ENCODE measurements at regions not wholly inside any gene's neighbourhood (a gene's known extent, or its start where the extent isn't known, plus 50 kb on each side); places are given as distances from the start of the nearest gene placed in this dataset.

DNA sequence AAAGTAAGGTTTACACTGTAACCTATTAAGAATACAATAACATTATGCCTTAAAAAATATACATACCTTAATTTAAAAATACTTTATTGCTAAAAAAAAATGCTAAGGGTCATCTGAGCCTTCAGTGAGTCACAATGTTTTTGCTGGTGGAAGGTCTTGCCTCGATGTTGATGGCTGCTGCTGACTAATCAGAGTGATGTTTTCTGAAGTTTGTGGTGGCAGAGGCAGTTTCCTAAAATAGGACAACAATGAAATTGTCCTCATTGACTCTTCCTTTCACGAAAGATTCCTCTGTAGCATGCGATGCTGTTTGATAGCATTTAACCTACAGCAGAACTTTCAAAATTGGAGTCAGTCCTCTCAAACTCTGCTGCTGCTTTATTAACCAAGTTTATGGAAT, 97.6 kb downstream of the FAT3 start:
- no peak for DNase-seq

GRCh38 chr11:92324890-92325289, 100.3 kb downstream of the FAT3 start:
- no peak for DNase-seq

DNA sequence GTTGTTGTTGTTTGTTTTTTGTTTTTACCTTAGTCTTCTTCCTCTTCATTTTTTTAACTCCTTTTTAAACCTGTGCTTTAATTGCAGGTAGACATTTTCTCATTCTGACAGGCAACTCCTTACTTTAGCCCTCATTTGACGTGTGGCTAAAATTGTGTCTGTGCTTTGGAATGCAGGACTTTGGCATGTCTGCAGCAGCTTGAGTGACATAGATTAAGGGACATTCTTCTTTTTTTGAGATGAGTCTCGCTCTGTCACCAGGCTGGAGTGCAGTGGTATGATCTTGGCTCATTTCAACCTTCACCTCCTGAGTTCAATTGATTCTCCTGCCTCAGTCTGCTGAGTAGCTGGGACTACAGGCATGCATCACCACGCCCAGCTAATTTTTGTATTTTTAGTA, 100.8 kb downstream of the FAT3 start:
- no peak for DNase-seq

DNA sequence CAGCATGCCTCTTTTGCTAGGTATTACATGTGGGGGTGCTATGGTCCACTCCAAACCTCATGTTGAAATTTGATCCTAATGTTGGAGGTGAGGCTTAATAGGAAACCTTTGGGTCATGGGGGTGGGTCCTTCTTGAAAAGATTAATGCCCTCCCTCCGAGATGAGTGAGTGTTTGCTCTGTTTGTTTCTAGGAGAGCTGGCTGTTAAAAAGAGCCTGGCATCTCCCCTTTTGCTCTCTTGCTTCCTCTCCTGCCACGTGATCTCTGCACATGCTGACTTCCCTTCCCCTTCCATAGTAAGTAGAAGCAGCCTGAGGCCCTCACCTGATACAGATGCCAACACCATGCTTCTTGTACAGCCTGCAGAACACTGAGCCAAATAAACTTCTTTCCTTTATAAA, 104.5 kb downstream of the FAT3 start:
- no peak for DNase-seq

DNA sequence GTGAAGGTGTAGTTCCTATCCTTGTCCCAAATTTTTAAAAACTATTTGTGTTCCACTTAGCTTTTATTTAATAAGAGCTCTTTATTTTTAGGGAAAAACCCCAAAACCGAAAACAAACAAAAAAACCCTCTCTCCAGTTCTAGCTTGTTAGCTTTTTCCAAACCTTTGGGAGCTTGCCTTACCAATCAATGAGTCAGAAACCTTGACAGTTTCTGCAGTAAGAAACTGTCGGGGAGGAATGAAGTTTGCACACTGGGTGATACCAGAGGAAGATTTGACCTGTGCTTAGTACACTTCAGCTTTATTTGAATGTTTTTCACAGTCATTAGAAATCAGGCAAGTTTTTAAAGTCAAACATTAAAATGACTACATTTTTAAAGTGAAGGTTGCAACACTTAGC, 105.0 kb downstream of the FAT3 start:
- no peak for DNase-seq

DNA sequence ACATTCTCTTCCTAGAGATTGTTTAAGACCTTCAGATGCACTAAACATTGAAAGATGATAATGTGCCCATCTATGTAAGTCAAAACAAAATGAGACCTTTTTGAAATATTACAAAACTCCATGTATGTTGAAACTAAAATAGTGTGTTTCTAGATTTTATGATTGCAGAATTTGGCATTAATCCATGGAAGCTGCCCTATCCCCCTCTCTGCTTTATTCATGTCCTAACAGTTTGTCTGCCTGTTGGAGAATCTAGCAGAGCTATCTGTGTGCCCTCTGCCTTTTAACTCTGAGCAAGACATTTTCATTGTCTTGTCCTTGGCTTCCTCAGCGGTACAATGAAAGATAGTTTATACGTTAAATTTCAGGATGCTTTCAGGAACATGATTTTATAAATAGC, 105.5 kb downstream of the FAT3 start:
- DNase-seq: no peak

DNA sequence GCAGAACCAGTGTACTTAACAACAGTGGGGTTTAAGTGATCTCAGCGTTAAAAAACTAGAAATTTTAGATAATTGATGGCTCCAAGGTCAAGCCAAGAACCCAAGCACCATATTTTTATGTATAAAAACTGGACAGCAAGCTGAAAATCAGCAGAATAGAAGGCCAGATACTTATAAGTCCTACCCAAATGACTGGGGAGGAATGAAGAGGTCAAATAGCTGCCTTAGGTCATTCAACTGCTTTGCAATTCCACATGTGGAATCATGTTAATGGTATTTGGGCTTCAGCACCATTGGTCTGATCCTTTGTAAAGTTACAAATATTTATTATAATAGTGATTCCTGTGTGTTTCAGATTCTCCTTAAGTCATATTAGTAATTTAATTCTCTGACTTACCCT, 108.4 kb downstream of the FAT3 start:
- no peak for DNase-seq

DNA sequence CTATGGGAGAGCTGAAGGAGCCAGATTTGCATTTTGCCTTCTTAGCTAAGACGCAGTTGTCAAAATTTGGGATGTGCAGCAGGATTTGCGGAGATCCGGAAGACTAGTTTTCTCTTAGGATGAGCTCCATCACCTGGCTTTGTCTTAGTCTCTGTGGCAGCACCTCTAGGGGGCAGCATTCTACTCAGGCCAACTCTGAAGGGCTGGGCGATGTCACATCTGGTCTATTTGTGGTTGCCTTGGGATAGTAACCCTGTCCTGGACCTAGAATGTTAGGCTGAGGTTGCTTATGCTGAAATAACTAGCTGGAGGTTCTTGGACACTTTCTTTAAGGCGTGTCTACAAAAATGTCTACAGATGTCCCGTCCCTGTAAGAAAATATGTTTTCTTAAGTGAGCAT, 116.2 kb downstream of the FAT3 start:
- DNase-seq: no peak

DNA sequence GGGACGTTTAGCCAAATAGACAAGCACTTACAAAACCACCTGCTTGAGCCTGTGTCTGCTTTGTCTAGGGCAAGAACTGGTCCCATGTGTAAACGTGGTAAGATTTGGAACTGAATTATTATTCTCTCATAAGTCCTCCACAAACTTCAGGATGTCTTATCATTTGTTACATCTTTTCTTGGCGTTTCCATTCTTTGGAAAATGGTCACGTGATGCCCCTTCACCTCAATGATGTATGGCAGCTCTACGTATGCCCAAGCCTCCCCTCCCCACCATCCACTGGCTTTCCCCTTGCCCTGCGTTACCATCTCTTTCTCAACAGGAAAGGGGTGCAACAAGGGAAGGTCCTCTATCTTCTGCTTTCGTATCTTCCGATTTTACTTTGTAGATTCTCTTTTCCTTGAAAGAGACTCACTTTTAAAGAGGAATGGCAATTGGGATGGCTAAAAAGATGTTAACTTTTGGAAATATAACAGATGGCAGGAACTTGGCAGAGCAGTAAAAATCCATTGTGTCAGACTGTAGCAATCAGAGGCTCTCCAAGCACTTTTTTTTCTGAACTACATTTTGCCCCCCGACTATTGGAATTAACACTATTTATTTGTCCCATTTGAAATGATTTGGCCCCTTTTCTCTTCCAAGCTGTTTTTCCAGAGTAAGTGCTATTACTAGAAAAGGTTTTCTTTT, 117.6 kb downstream of the FAT3 start:
- no peak for DNase-seq

- no peak for DNase-seq
These were observed 118.3 kb downstream of the FAT3 start for GRCh38 chr11:92342886-92343285.

- DNase-seq: no peak
These were observed 121.6 kb downstream of the FAT3 start for GRCh38 chr11:92346220-92346619.

GRCh38 chr11:92347454-92347853, 122.8 kb downstream of the FAT3 start:
- no peak for DNase-seq

DNA sequence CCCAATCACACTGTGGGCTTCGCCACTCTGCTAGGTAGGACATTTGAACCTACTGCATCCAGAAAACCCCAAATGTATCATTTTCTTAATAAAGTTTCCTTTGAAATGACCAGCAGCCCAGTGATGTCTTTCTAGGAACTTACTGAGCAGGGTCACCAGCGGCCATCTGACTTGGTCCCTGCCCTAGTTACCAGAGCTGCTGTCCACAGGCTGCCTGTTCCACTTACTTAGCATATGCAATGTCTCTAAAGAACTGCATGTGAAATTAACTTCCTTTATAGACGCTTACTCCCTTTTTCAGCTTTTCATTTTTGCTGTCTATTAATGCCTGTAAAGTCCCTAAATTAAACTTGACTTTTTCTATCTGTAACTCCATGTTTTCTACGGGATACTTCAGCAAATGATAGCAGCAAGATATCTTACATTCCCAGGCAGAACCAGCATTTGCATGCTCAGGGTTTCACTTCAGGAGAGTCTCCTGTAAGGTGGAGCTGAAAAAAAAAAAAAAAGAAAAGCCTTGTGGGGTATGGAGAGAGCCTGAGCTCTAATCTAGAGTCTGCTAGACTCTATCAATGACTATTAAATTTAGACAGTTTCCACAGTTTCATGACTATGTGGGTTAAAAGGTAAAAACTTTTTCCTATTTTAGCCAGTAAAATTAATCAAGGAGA, 125.0 kb downstream of the FAT3 start:
- DNase-seq: no peak

- no peak for DNase-seq
These were observed 132.7 kb downstream of the FAT3 start for GRCh38 chr11:92357344-92357743.

DNA sequence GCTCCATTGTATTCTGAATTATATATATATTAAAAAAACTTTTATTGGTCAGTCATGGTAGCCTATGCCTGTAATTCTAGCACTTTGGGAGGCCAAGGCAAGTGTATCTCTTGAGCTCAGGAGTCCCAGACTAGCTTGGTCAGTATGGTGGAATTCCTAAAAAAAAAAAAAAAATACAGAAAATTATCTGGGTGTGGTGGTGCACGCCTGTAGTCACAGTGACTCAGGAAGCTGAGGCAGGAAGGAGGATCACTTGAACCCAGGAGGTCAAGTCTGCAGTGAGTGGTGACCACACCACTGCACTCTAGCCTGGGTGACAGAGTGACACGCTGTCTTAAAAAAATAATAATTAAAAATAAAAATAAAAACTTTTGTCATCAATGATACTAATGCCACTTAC, 133.2 kb downstream of the FAT3 start:
- no peak for DNase-seq

GRCh38 chr11:92361551-92361950, 136.9 kb downstream of the FAT3 start:
- no peak for DNase-seq

DNA sequence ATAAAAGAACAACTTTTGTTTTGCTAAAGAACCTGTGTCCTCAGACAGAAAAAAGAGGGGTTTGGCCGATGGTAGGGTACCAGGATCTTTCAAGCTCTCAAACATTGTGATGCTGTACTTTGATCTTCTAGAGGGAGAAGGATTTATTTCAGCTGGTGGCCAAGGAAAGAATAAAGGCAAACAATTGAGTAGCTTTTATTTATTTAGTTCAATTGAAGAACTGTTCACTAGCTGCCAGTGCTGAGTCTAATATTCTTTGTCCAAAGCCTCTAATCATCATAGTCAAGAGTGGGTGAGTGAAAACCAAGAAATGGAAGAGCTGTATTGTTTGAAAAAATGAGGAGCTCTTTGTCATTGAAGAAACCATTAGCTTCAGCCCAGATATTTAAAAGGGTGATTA, 138.4 kb downstream of the FAT3 start:
- DNase-seq: no peak

DNA sequence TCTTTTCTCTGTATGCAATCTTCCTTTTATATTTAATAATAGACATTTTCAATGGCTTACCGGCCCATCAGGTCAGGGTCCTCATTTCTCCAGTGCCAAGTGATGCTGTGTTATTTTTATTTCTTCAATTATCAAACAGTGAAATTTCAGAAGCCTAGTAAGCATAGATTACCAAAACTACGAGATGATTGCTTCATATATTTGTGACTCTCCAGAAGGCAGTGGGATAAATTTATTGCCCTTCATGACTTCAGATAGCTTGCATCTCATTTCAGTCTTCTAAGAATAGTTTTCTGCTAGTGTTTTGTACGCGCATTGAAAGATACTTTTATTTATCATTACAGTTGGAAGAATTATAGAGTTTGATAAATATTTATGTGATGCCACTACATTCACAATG, 139.6 kb downstream of the FAT3 start:
- DNase-seq: no peak

DNA sequence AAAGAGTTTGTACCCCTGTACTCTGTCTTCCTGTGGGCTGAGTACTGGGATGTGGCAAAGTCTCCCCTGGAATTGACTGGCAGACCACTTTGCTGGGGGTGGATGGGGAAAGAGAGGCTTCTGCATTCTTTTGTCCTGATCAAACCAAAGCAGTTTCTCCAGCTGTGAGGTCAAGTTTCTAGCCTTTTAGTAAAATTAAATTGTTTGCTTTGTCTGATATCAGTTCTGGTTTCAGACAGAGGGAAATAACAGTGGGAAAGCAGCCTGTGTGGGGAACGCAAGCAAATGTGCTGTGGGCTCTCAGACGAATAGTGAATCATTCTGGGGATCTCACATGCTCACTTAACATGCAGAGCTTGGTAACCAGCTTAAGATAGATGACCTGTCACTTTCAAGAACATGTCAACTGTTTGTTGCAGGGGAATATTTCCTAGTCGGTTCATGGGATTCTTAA, 151.6 kb downstream of the FAT3 start:
- DNase-seq: no peak

DNA sequence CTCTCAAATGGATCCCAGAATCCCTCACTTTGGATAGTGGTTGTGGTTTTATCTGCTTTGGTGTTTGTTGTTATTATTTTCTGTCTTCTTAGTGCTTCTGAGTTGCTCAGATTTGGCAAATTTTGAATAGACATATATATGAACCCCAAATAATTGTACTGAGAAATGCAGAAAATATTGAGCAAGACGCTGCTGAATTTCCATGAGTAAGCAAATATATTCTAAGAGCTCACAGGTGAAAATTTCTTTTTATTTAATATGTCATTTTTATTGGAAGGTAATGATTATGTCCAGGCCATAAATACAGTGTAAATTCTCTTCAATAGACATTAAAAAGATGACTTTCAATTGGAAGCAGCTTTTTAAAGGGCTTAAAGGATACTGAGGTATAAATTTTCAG, 152.1 kb downstream of the FAT3 start:
- DNase-seq: no peak

DNA sequence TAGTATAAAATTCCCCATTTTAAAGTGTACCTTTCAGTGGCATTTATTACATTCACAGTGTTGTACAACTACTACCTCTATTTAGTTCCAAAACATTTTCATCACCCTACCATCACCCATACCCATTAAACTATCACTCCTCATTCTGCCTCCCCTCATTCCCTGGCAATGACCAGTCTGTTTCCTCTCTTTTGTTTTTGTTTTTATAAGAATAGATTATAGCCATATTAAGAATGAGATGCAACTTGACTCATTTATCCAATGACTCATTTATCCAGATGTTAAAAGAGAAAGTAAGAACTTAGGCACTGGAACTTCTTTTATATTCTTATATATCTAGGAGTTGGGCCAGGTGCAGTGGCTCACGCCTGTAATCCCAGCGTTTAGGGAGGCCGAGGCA, 156.3 kb downstream of the FAT3 start:
- DNase-seq: no peak

DNA sequence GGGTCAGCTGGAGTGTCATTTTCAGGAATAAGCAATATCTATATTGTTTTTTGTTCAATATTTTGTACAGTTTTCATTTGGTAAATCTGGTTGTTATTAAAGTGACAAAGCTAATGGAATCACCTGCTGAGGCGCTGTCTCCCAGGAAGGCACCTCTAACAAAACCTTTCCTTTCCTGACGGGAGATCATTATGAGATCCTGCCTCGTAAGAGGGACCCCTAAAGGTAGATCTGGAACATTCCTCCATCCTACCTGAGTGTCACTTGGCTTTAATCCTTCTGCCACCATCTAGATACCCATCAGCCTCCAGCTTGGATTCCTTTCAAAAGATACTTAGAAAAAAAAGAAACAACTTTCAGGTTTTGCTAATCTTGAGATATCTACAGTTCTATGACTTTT, 157.7 kb downstream of the FAT3 start:
- DNase-seq: no peak

DNA sequence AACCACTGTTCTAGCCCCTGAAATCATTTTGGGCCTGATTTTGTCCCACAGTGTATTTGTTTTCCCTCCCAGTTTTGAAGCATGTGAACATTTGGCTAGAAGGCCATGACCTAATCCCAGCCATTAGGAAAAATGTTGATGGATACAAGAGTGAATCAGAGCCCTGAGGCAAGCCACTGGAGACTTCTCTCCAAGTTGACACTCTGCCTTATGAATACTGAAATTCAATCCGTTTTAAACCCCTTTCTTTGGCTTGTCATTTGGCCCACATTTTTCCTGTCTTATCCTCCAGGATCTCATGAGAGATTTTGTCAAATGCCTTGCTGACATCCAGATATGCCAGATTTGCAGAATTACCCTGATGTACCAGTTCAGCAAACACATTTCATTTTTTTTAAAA, 158.8 kb downstream of the FAT3 start:
- no peak for DNase-seq

DNA sequence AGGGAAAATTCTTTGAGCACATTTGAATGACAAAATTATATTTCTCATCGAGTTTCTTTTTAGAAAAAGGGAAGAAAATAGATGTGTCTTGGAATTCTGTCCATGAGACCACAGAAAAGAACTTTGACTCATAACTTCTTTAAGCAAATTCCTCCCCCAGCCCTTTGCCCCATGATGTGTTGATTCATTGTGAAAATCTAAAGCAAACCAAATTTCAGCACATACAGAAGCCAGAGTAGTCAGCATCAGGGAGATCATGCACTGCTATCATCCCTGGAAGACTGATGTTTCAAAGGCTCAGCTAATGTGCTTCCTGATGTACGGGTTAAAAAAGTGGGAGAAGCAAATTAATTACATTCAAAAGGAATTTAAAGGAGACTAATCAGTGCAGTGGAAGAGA, 159.7 kb downstream of the FAT3 start:
- DNase-seq: no peak

- DNase-seq: peak in 1 of 2 donors; percentile 23
These were observed 160.2 kb downstream of the FAT3 start for GRCh38 chr11:92384802-92385201.

Data from hippocampal formation (tissue), 2 donors.